ENCODE measurements at regions not wholly inside any gene's neighbourhood (a gene's known extent, or its start where the extent isn't known, plus 50 kb on each side); places are given as distances from the start of the nearest gene placed in this dataset.

DNA sequence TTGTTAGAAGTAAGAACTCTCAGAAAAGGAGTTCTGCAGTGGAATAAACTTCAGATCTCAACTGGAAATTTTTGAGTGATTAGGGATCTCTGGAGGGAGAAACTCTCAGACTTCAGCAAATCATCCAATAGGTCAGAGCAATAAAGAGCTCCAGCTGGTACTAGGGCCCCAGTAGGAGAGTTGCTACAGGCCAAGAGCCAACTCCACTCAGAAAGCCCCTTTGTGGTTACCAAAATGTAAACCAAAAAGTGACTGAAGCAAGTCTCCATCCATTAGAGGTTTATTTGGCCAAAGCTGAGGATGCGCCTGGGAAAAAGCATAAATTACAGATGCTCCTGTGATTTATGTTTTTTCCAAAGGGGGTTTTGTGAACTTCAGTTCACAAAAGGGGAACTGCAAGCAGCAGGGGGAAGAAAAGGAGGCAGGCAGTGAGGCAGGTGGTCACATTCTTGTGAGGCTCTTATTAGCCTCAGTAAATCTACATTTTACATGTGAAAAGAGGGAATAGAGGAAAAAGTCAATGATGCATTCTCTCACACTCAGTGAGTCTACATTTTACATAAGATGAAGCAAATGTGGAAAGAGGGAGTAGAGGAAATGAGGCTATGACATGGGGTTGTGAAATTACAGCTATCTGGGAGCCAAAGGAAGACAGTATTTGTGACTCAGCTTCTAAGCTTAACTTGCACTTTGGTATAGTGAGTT lies 92.4 kb upstream of the DAZL start:
- TF ChIP-seq POLR2A (IDR thresholded peaks at IDR 0.05; ENCODE audit: borderline replicate concordance, extremely low read depth, insufficient read depth, insufficient read length), result no peak
- no peak for TF ChIP-seq EZH2 (IDR thresholded peaks at IDR 0.05)
- TF ChIP-seq, protein P1, sequence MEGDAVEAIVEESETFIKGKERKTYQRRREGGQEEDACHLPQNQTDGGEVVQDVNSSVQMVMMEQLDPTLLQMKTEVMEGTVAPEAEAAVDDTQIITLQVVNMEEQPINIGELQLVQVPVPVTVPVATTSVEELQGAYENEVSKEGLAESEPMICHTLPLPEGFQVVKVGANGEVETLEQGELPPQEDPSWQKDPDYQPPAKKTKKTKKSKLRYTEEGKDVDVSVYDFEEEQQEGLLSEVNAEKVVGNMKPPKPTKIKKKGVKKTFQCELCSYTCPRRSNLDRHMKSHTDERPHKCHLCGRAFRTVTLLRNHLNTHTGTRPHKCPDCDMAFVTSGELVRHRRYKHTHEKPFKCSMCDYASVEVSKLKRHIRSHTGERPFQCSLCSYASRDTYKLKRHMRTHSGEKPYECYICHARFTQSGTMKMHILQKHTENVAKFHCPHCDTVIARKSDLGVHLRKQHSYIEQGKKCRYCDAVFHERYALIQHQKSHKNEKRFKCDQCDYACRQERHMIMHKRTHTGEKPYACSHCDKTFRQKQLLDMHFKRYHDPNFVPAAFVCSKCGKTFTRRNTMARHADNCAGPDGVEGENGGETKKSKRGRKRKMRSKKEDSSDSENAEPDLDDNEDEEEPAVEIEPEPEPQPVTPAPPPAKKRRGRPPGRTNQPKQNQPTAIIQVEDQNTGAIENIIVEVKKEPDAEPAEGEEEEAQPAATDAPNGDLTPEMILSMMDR (IDR thresholded peaks at IDR 0.05 in 2 of 3, conservative IDR thresholded peaks at IDR 0.05 in 1 of 3; ENCODE audit: borderline replicate concordance in 1 of 3, insufficient read depth in 1 of 3, low read depth in 2 of 3, low read length in 2 of 3), result no peak
- no peak for TF ChIP-seq FOSL1 (IDR thresholded peaks at IDR 0.05; ENCODE audit: low read depth)
- TF ChIP-seq POLR2AphosphoS5 (IDR thresholded peaks at IDR 0.05; ENCODE audit: low read depth, low read length), result no peak
- TF ChIP-seq ELF1 (IDR thresholded peaks at IDR 0.05; ENCODE audit: borderline replicate concordance, low read depth), result no peak
- no peak for TF ChIP-seq JUND (IDR thresholded peaks at IDR 0.05)
- no peak for TF ChIP-seq SRF (IDR thresholded peaks at IDR 0.05; ENCODE audit: low read depth)
- TF ChIP-seq ZNF274 (IDR thresholded peaks at IDR 0.05; ENCODE audit: low read depth, low read length), result no peak
- TF ChIP-seq SP1 (IDR thresholded peaks at IDR 0.05; ENCODE audit: low read depth), result no peak

All from HCT116 (cell line).